Karpas-422 (cell line): ENCODE measurements at regions not wholly inside any gene's neighbourhood (a gene's known extent, or its start where the extent isn't known, plus 50 kb on each side); places are given as distances from the start of the nearest gene placed in this dataset.
"Not testable (repeated sequence)": the region's sequence is repeated elsewhere in the genome, so short reads cannot be mapped to it uniquely, and the experiment has no call there.

ENCODE experiments used
- DNase-seq: peaks from one replicate; pipeline ENCODE4 v3.0.0-alpha.2; 2015
- H2AFZ ChIP-seq: fragments of 200-600 bp; sonication (generic); 2 replicates; pipeline ENCODE4 v1.6.1; 2014; ENCODE audit warnings: antibody characterized with exemption, low read length, mixed read lengths
- H3K27ac ChIP-seq: fragments of 200-600 bp; sonication (generic); 2 replicates; pipeline ENCODE4 v1.5.1; 2014; ENCODE audit warnings: mild to moderate bottlenecking, low read length, moderate library complexity
- H3K27me3 ChIP-seq: fragments of 200-600 bp; sonication (generic); 2 replicates; pipeline ENCODE4 v1.6.1; 2014; ENCODE audit warnings: low read length, mixed read lengths
- H3K36me3 ChIP-seq: fragments of 200-600 bp; sonication (generic); 2 replicates; pipeline ENCODE4 v1.6.1; 2014; ENCODE audit warnings: low read length, mixed read lengths; ENCODE audit not compliant: insufficient read depth
- H3K4me1 ChIP-seq: fragments of 200-600 bp; sonication (generic); 2 replicates; pipeline ENCODE4 v1.6.1; 2014; ENCODE audit warnings: mild to moderate bottlenecking, low read length, mixed read lengths
- H3K4me2 ChIP-seq: fragments of 200-600 bp; sonication (generic); 2 replicates; pipeline ENCODE4 v1.6.1; 2014; ENCODE audit warnings: low read length, low read depth, mild to moderate bottlenecking; ENCODE audit not compliant: poor library complexity, severe bottlenecking
- H3K4me3 ChIP-seq: fragments of 200-600 bp; sonication (generic); 2 replicates; pipeline ENCODE4 v1.5.1; 2014; ENCODE audit warnings: mild to moderate bottlenecking, antibody characterized with exemption, low read length, mixed read lengths
- H3K79me2 ChIP-seq: fragments of 200-600 bp; sonication (generic); 2 replicates; pipeline ENCODE4 v1.6.1; 2014; ENCODE audit warnings: mild to moderate bottlenecking, low read length, mixed read lengths
- H3K9ac ChIP-seq: fragments of 200-600 bp; sonication (generic); 2 replicates; pipeline ENCODE4 v1.6.0; 2014; ENCODE audit warnings: low read length
- H3K9me2 ChIP-seq: fragments of 200-600 bp; sonication (generic), shearing (Covaris generic); replicated peaks from 2 replicates; pipeline ENCODE4 v1.6.0; 2014; ENCODE audit warnings: mild to moderate bottlenecking, low read length, moderate library complexity; ENCODE audit not compliant: insufficient read depth
- H3K9me3 ChIP-seq: fragments of 300-700, 200-600 bp; sonication (generic); 2 replicates; pipeline ENCODE4 v1.6.1; 2014; ENCODE audit warnings: low read length, mixed read lengths
- H4K20me1 ChIP-seq: fragments of 200-600 bp; sonication (generic); 2 replicates; pipeline ENCODE4 v1.6.1; 2014; ENCODE audit warnings: mild to moderate bottlenecking, antibody characterized with exemption, low read length, low read depth; ENCODE audit not compliant: insufficient read depth

GRCh38 chr9:24218656-24219055 is 327.0 kb downstream of the IZUMO3 start:
- Histone ChIP-seq H3K4me2 (no peak overlapping the region), H3K4me1 (no peaks in the 10 kb centered on the region), H4K20me1 (no peaks in the 10 kb centered on the region), H3K27me3 (no peaks in the 10 kb centered on the region), H3K9ac (no peak overlapping the region), H3K36me3 (no peaks in the 10 kb centered on the region), H2AFZ (no peak overlapping the region), H3K4me3 (no peak overlapping the region), H3K79me2 (no peaks in the 10 kb centered on the region), H3K27ac (no peak overlapping the region), H3K9me3 (peaks cover 23% of the 10 kb centered on the region; the same call in 1 of the 2 replicates), H3K9me2 (no peaks in the 10 kb centered on the region)
- DNase-seq, result no peak

DNA sequence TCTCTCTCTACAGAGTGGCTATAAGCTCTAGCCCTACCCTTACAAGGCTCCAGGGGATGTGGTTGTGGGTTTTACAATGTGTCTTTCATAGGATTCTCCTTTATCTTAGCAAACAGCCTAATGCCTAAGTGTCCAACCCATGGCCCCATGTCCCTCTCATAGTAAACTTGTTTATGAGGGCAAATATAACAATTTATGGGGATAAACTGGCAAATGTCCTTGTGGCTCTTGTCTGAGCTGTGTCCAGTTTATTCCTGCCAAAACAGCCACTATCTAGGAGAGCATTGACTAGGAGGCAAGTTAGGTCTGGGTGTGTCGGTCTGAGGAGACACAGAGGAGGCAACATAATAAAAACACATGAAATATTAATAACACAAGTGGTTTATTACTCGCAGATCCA is 335.1 kb downstream of the IZUMO3 start:
- no peaks in the 10 kb centered on the region for H3K4me1 ChIP-seq
- H3K79me2 ChIP-seq, result no peaks in the 10 kb centered on the region
- H3K9me3 ChIP-seq, result peaks cover 37% of the 10 kb centered on the region
- H3K4me2 ChIP-seq, result no peak overlapping the region
- H3K27ac ChIP-seq, result no peak overlapping the region
- no peaks in the 10 kb centered on the region for H3K9me2 ChIP-seq
- H3K36me3 ChIP-seq, result no peaks in the 10 kb centered on the region
- H3K4me3 ChIP-seq, result no peak overlapping the region
- H3K9ac ChIP-seq, result no peak overlapping the region
- H2AFZ ChIP-seq, result no peak overlapping the region
- H4K20me1 ChIP-seq, result no peaks in the 10 kb centered on the region
- H3K27me3 ChIP-seq, result no peaks in the 10 kb centered on the region
- DNase-seq, result no peak

DNA sequence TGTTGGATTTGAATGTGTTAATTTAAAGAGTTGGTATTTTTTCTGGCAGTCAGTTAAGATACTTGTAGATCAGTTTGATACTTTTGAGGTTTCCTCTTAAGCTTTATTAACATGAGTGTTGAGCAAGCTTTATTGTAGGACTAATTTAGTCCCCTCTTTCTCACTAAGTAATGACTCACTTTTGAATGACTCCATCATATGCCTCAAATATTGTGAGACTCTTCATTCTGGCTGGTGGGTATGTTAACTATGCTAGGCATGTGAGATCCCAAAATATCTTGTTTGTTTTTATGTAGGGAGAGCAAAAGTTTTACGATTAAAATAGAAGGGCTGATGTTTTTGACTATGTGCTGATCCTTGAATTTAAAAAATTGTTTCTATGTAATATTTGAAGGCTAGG is 355.7 kb downstream of the IZUMO3 start:
- no peaks in the 10 kb centered on the region for H3K4me1 ChIP-seq
- H3K79me2 ChIP-seq, result no peaks in the 10 kb centered on the region
- no peaks in the 10 kb centered on the region for H4K20me1 ChIP-seq
- H3K36me3 ChIP-seq, result no peaks in the 10 kb centered on the region
- H3K27me3 ChIP-seq, result no peaks in the 10 kb centered on the region
- no peaks in the 10 kb centered on the region for H3K9me2 ChIP-seq
- H3K9me3 ChIP-seq, result peaks cover 13% of the 10 kb centered on the region
- H2AFZ ChIP-seq, result no peak overlapping the region
- no peak for DNase-seq
- H3K9ac ChIP-seq, result no peak overlapping the region
- no peak overlapping the region for H3K27ac ChIP-seq
- H3K4me3 ChIP-seq, result no peak overlapping the region
- no peak overlapping the region for H3K4me2 ChIP-seq

- H3K36me3 ChIP-seq, H4K20me1 ChIP-seq, H3K9me2 ChIP-seq, H3K79me2 ChIP-seq, H3K27me3 ChIP-seq, H3K4me2 ChIP-seq, H3K27ac ChIP-seq, H3K9ac ChIP-seq, H3K4me3 ChIP-seq, H3K4me1 ChIP-seq, H2AFZ ChIP-seq, DNase-seq: not testable (repeated sequence)
- H3K9me3 ChIP-seq, result peaks cover 12% of the 10 kb centered on the region
These were observed 354.5 kb upstream of the ELAVL2 start for GRCh38 chr9:24180572-24180971.

DNA sequence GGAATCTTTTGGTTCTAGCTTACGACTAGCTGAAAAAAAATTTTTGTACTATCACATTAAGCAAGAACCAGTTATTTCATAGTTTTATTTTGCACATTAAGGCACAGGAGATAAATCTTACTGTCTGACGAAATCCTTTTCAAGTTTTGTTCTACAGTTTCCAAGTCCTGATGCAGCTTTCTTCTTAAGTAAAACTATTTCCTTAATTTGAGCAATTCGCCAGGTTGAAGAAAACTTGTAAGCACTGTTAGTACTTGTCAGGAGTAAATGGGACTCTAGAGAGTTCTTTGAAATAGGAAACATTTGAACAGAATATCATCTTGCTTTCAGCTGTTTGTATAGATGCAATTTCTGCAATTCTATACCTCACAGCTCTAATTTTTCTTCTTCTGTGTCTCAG is 318.8 kb upstream of the ELAVL2 start:
- Histone ChIP-seq H3K9me3 (peaks cover 11% of the 10 kb centered on the region), H3K27me3 (no peaks in the 10 kb centered on the region), H4K20me1 (no peaks in the 10 kb centered on the region), H3K9ac (no peak overlapping the region), H3K79me2 (no peaks in the 10 kb centered on the region), H2AFZ (no peak overlapping the region), H3K4me3 (no peak overlapping the region), H3K4me2 (no peak overlapping the region), H3K27ac (no peak overlapping the region), H3K4me1 (no peaks in the 10 kb centered on the region), H3K36me3 (no peaks in the 10 kb centered on the region), H3K9me2 (no peaks in the 10 kb centered on the region)
- DNase-seq, result no peak

DNA sequence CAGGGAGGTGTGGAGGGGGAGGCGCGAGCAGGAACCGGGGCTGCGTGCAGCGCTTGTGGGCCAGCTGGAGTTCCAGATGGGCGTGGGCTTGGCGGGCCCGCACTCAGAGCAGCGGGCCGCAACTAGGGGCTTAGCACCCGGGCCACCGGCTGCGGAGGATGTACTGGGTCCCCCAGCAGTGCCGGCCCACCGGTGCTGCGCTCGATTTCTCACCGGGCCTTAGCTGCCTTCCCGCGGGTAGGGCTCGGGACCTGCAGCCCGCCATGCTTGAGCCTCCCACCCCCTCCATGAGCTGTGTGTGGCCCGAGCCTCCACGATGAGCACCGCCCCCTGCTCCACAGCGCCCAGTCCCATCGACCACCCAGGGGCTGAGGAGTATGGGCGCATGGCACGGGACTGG is 309.0 kb upstream of the ELAVL2 start:
- H2AFZ ChIP-seq, H4K20me1 ChIP-seq, H3K4me3 ChIP-seq, H3K9me2 ChIP-seq, H3K36me3 ChIP-seq, H3K4me1 ChIP-seq, H3K4me2 ChIP-seq, H3K27ac ChIP-seq, H3K9ac ChIP-seq, H3K27me3 ChIP-seq, H3K79me2 ChIP-seq, DNase-seq: not testable (repeated sequence)
- H3K9me3 ChIP-seq, result peaks cover 24% of the 10 kb centered on the region

- H3K36me3 ChIP-seq, result no peaks in the 10 kb centered on the region
- no peaks in the 10 kb centered on the region for H3K4me1 ChIP-seq
- no peaks in the 10 kb centered on the region for H3K79me2 ChIP-seq
- no peak for DNase-seq
- no peaks in the 10 kb centered on the region for H3K9me2 ChIP-seq
- H3K27me3 ChIP-seq, result no peaks in the 10 kb centered on the region
- no peak overlapping the region for H3K4me2 ChIP-seq
- no peak overlapping the region for H2AFZ ChIP-seq
- no peak overlapping the region for H3K27ac ChIP-seq
- peaks cover 19% of the 10 kb centered on the region for H3K9me3 ChIP-seq
- H3K9ac ChIP-seq, result no peak overlapping the region
- no peak overlapping the region for H3K4me3 ChIP-seq
- H4K20me1 ChIP-seq, result no peaks in the 10 kb centered on the region
These were observed 306.2 kb upstream of the ELAVL2 start for GRCh38 chr9:24132244-24132643.

DNA sequence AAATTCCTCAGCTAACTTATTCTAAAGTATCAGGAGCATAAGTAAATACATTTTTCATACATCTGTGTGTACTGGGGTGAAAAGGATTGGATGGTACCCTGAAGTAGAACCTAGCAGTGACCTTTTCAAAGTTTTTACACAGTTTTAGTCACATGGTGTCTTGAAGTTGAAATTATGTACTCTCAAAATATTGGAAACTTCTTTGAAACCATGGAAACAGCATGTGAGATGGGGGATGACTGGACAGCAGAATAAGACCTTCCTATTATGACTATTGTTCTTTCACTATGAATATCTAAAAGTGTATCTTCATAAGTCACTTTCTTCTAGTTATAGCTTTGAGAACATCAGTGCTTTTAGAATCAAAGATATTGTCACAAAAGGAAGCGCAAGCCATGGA is 301.5 kb upstream of the ELAVL2 start:
- no peak overlapping the region for H3K4me3 ChIP-seq

DNA sequence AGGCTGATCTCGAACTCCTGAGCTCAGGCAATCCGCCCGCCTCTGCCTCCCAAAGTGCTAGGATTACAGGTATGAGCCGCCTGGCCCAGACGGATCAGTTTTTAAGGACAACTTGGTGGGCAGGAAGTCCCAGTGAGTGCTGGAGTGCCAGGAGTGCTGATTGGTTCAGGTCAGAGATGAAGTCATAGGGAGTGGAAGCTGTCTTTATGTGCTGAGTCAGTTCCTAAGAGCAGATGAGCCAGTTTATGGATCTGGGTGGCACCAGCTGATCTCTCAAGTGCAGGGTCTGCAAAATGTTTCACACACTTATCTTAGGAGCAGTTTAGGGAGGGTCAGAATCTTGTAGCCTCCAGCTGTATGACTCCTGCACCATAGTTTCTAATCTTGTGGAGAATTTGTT is 292.1 kb upstream of the ELAVL2 start:
- no peaks in the 10 kb centered on the region for H3K4me1 ChIP-seq
- H3K9me2 ChIP-seq, result no peaks in the 10 kb centered on the region
- H3K27me3 ChIP-seq, result no peaks in the 10 kb centered on the region
- H3K27ac ChIP-seq, result no peak overlapping the region
- H3K36me3 ChIP-seq, result no peaks in the 10 kb centered on the region
- H3K4me2 ChIP-seq, result no peak overlapping the region
- no peak for DNase-seq
- H3K79me2 ChIP-seq, result no peaks in the 10 kb centered on the region
- no peaks in the 10 kb centered on the region for H4K20me1 ChIP-seq
- H2AFZ ChIP-seq, result no peak overlapping the region
- no peak overlapping the region for H3K4me3 ChIP-seq
- no peak overlapping the region for H3K9ac ChIP-seq
- peaks cover 8% of the 10 kb centered on the region for H3K9me3 ChIP-seq

More for the DNA sequence above, 301.5 kb upstream of the ELAVL2 start:
- no peak overlapping the region for H3K27ac ChIP-seq
- DNase-seq, result no peak
- H3K79me2 ChIP-seq, result no peaks in the 10 kb centered on the region
- no peak overlapping the region for H3K9ac ChIP-seq
- H3K9me2 ChIP-seq, result no peaks in the 10 kb centered on the region
- H3K4me1 ChIP-seq, result no peaks in the 10 kb centered on the region
- H2AFZ ChIP-seq, result no peak overlapping the region
- H3K4me2 ChIP-seq, result no peak overlapping the region
- peaks cover 13% of the 10 kb centered on the region for H3K9me3 ChIP-seq
- no peaks in the 10 kb centered on the region for H3K27me3 ChIP-seq
- no peaks in the 10 kb centered on the region for H3K36me3 ChIP-seq
- no peaks in the 10 kb centered on the region for H4K20me1 ChIP-seq
